ENCODE measurements at regions not wholly inside any gene's neighbourhood (a gene's known extent, or its start where the extent isn't known, plus 50 kb on each side); places are given as distances from the start of the nearest gene placed in this dataset.

- no peak for DNase-seq (ENCODE audit: low read depth)
Measured at GRCh38 chr16:72271699-72272240, 99.8 kb upstream of the PMFBP1 start.

GRCh38 chr16:72270531-72270930 is 98.6 kb upstream of the PMFBP1 start:
- no peak for DNase-seq (ENCODE audit: low read depth)

GRCh38 chr16:72266836-72267235 is 94.9 kb upstream of the PMFBP1 start:
- no peak for DNase-seq (ENCODE audit: low read depth)

- DNase-seq (ENCODE audit: low read depth): no peak
Measured at GRCh38 chr16:72264771-72265170, 92.8 kb upstream of the PMFBP1 start.

- DNase-seq (ENCODE audit: low read depth): no peak
Measured at GRCh38 chr16:72262711-72263110, 90.8 kb upstream of the PMFBP1 start.

- DNase-seq (ENCODE audit: low read depth): no peak
Measured at GRCh38 chr16:72261127-72261526, 89.2 kb upstream of the PMFBP1 start.

GRCh38 chr16:72256398-72257066 is 84.6 kb upstream of the PMFBP1 start:
- DNase-seq (ENCODE audit: low read depth): no peak

- no peak for DNase-seq (ENCODE audit: low read depth)
Measured at GRCh38 chr16:72255786-72256185, 83.8 kb upstream of the PMFBP1 start.

GRCh38 chr16:72247821-72248253 is 75.9 kb upstream of the PMFBP1 start:
- no peak for DNase-seq (ENCODE audit: low read depth)

GRCh38 chr16:72246423-72246822 is 74.5 kb upstream of the PMFBP1 start:
- DNase-seq (ENCODE audit: low read depth): no peak

- no peak for DNase-seq (ENCODE audit: low read depth)
Measured at GRCh38 chr16:72244853-72245252, 72.9 kb upstream of the PMFBP1 start.

GRCh38 chr16:72243621-72244020 is 71.7 kb upstream of the PMFBP1 start:
- no peak for DNase-seq (ENCODE audit: low read depth)

- DNase-seq (ENCODE audit: low read depth): no peak
Measured at GRCh38 chr16:72242757-72243156, 70.8 kb upstream of the PMFBP1 start.

GRCh38 chr16:72241930-72242329 is 70.0 kb upstream of the PMFBP1 start:
- no peak for DNase-seq (ENCODE audit: low read depth)

- no peak for DNase-seq (ENCODE audit: low read depth)
Measured at GRCh38 chr16:72241008-72241407, 69.1 kb upstream of the PMFBP1 start.

- no peak for DNase-seq (ENCODE audit: low read depth)
Measured at GRCh38 chr16:72240466-72240865, 68.5 kb upstream of the PMFBP1 start.

- no peak for DNase-seq (ENCODE audit: low read depth)
Measured at GRCh38 chr16:72236866-72237265, 64.9 kb upstream of the PMFBP1 start.

GRCh38 chr16:72234387-72234786 is 62.4 kb upstream of the PMFBP1 start:
- DNase-seq (ENCODE audit: low read depth): no peak

- no peak for DNase-seq (ENCODE audit: low read depth)
Measured at GRCh38 chr16:72228014-72228413, 56.1 kb upstream of the PMFBP1 start.

- no peak for DNase-seq (ENCODE audit: low read depth)
Measured at GRCh38 chr16:72226136-72226535, 54.2 kb upstream of the PMFBP1 start.

- no peak for DNase-seq (ENCODE audit: low read depth)
Measured at GRCh38 chr16:72224260-72224768, 52.4 kb upstream of the PMFBP1 start.

- DNase-seq (ENCODE audit: low read depth): no peak
Measured at GRCh38 chr16:72222503-72222902, 50.5 kb upstream of the PMFBP1 start.

Data from activated T-cell treated with anti-CD3 and anti-CD28 coated beads for 1 hour (primary cell).